Activated T-helper 2 cell treated with anti-CD3 and anti-CD28 coated beads, Interferon-gamma antibody, Interleukin-2, Interleukin-4, amounts not matched to agents 10 μg/mL and 5 μg/mL and 100 μg/mL, durations not matched to agents 14 hours and 24 hours and 36 hours (primary cell): ENCODE measurements at regions not wholly inside any gene's neighbourhood (a gene's known extent, or its start where the extent isn't known, plus 50 kb on each side); places are given as distances from the start of the nearest gene placed in this dataset.

ENCODE experiments used
- DNase-seq: peaks from one replicate; pipeline ENCODE4 v3.0.0; 2021; ENCODE audit warnings: low spot score
- H3K27ac Mint-ChIP-seq: one replicate; pipeline ENCODE4 v1.8.0; 2021; ENCODE audit warnings: mixed read lengths
- H3K27me3 Mint-ChIP-seq: one replicate; pipeline ENCODE4 v1.8.0; 2021; ENCODE audit warnings: low read depth, mixed read lengths
- H3K36me3 Mint-ChIP-seq: one replicate; pipeline ENCODE4 v1.8.0; 2021; ENCODE audit warnings: low read depth, mixed read lengths
- H3K4me1 Mint-ChIP-seq: one replicate; pipeline ENCODE4 v1.8.0; 2021; ENCODE audit warnings: low read depth, mixed read lengths
- H3K4me3 Mint-ChIP-seq: one replicate; pipeline ENCODE4 v1.8.0; 2021; ENCODE audit warnings: low read depth, mild to moderate bottlenecking, moderate library complexity, mixed read lengths
- H3K9me3 Mint-ChIP-seq: one replicate; pipeline ENCODE4 v1.8.0; 2021; ENCODE audit warnings: mixed read lengths
- intact Hi-C: fragments of 100-400 bp; cut with micrococcal nuclease; formaldehyde crosslinking; loops from one replicate; pipeline ENCODE4 v1.15.1; 2023

GRCh38 chr13:29909081-29909730 lies 58.8 kb upstream of the UBL3 start:
- Mint-ChIP-seq H3K36me3 (no peaks in the 10 kb centered on the region), H3K4me1 (peaks cover 17% of the 10 kb centered on the region), H3K27me3 (no peaks in the 10 kb centered on the region), H3K4me3 (no peak overlapping the region), H3K9me3 (no peaks in the 10 kb centered on the region), H3K27ac (no peak overlapping the region)
- intact Hi-C loops = no loop called here
- no peak for DNase-seq

GRCh38 chr13:29908416-29909080 lies 58.1 kb upstream of the UBL3 start:
- Mint-ChIP-seq H3K4me1 (peaks cover 18% of the 10 kb centered on the region), H3K9me3 (no peaks in the 10 kb centered on the region), H3K27ac (no peak overlapping the region), H3K36me3 (no peaks in the 10 kb centered on the region), H3K4me3 (no peak overlapping the region), H3K27me3 (no peaks in the 10 kb centered on the region)
- no peak for DNase-seq
- intact Hi-C loops = no loop called here

GRCh38 chr13:29907670-29908069 lies 57.3 kb upstream of the UBL3 start:
- Mint-ChIP-seq H3K36me3 (no peaks in the 10 kb centered on the region), H3K4me3 (no peak overlapping the region), H3K9me3 (no peaks in the 10 kb centered on the region), H3K4me1 (peaks cover 23% of the 10 kb centered on the region), H3K27ac (no peak overlapping the region), H3K27me3 (no peaks in the 10 kb centered on the region)
- intact Hi-C loops = no loop called here
- no peak for DNase-seq

GRCh38 chr13:29906432-29907011 lies 56.1 kb upstream of the UBL3 start:
- Mint-ChIP-seq H3K4me3 (no peak overlapping the region), H3K36me3 (no peaks in the 10 kb centered on the region), H3K27me3 (peaks cover 1% of the 10 kb centered on the region), H3K9me3 (no peaks in the 10 kb centered on the region), H3K27ac (no peak overlapping the region), H3K4me1 (peaks cover 30% of the 10 kb centered on the region)
- DNase-seq = no peak
- intact Hi-C loops = no loop called here

- no peak for DNase-seq
- peaks cover 30% of the 10 kb centered on the region for H3K4me1 Mint-ChIP-seq
- H3K9me3 Mint-ChIP-seq = peaks cover 2% of the 10 kb centered on the region
- intact Hi-C loops = no loop called here
- H3K27ac Mint-ChIP-seq = no peak overlapping the region
- H3K27me3 Mint-ChIP-seq = peaks cover 2% of the 10 kb centered on the region
- no peaks in the 10 kb centered on the region for H3K36me3 Mint-ChIP-seq
- H3K4me3 Mint-ChIP-seq = no peak overlapping the region
Observed at GRCh38 chr13:29905845-29906244, 55.4 kb upstream of the UBL3 start.

GRCh38 chr13:29903996-29904395 lies 53.6 kb upstream of the UBL3 start:
- Mint-ChIP-seq H3K4me3 (no peak overlapping the region), H3K36me3 (no peaks in the 10 kb centered on the region), H3K27ac (no peak overlapping the region), H3K4me1 (peaks cover 30% of the 10 kb centered on the region), H3K9me3 (peaks cover 6% of the 10 kb centered on the region), H3K27me3 (peaks cover 17% of the 10 kb centered on the region)
- DNase-seq = no peak
- intact Hi-C loops = no loop called here

GRCh38 chr13:29903543-29903942 lies 53.1 kb upstream of the UBL3 start:
- peaks cover 30% of the 10 kb centered on the region for H3K4me1 Mint-ChIP-seq
- DNase-seq = no peak
- H3K4me3 Mint-ChIP-seq = no peak overlapping the region
- peaks cover 21% of the 10 kb centered on the region for H3K27me3 Mint-ChIP-seq
- peaks cover 6% of the 10 kb centered on the region for H3K9me3 Mint-ChIP-seq
- no peaks in the 10 kb centered on the region for H3K36me3 Mint-ChIP-seq
- H3K27ac Mint-ChIP-seq = no peak overlapping the region
- intact Hi-C loops = no loop called here

GRCh38 chr13:29902632-29903305 lies 52.4 kb upstream of the UBL3 start:
- peaks cover 6% of the 10 kb centered on the region for H3K9me3 Mint-ChIP-seq
- H3K36me3 Mint-ChIP-seq = no peaks in the 10 kb centered on the region
- peak overlapping the region; percentile 75 for H3K4me3 Mint-ChIP-seq
- H3K4me1 Mint-ChIP-seq = peaks cover 23% of the 10 kb centered on the region
- peak overlapping the region; percentile 66 for H3K27ac Mint-ChIP-seq
- H3K27me3 Mint-ChIP-seq = peaks cover 21% of the 10 kb centered on the region
- DNase-seq = no peak
- intact Hi-C loops = no loop called here

GRCh38 chr13:29901710-29902631 lies 51.6 kb upstream of the UBL3 start:
- H3K9me3 Mint-ChIP-seq = peaks cover 6% of the 10 kb centered on the region
- H3K36me3 Mint-ChIP-seq = no peaks in the 10 kb centered on the region
- intact Hi-C loops = no loop called here
- peaks cover 15% of the 10 kb centered on the region for H3K4me1 Mint-ChIP-seq
- H3K27ac Mint-ChIP-seq = peak overlapping the region; percentile 66
- peaks cover 21% of the 10 kb centered on the region for H3K27me3 Mint-ChIP-seq
- no peak for DNase-seq
- peak overlapping the region; percentile 75 for H3K4me3 Mint-ChIP-seq
